ENCODE measurements at regions not wholly inside any gene's neighbourhood (a gene's known extent, or its start where the extent isn't known, plus 50 kb on each side); places are given as distances from the start of the nearest gene placed in this dataset.
A peak's percentile ranks its signal among the peaks of the same experiment; 100 is the strongest.

DNA sequence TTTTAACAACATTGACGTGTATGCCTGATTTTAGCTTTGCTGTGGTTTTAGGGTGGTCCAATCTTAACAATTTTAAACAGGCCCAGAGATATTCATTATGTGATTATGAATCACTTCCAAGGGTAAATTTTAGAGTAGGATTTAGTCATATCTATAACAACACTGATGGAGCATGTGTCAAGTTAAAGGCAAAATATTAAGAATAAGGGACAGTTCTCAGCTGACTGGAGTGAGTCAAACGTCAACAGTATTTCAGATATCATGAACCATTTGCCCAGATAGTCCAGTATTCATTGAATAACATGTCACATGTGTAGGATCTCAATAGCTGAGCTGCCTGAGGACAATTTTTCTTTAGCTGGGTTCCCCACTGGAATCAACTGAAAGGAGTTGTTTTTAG, 61.3 kb upstream of the VCX2 start:
- no peak for DNase-seq

DNA sequence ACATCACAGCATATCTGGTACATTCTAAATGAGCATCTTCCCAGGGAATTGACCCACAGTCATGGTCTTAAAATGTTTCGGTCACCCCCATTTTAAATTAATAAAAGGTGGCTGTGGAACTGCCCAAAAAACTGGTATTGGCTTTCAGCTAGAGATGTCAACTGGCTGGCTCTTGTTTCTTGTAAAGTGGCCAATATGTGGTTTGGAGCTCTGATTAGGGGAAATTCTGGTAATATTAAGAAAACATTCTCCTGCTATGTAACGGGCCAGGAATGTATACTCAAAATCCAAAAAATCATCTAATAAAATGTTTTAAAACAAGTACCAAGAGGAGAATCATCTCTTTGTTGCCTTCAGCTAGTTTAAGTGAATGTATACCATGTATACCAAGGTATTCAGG, 62.0 kb upstream of the VCX2 start:
- peak; percentile 3 for DNase-seq

DNA sequence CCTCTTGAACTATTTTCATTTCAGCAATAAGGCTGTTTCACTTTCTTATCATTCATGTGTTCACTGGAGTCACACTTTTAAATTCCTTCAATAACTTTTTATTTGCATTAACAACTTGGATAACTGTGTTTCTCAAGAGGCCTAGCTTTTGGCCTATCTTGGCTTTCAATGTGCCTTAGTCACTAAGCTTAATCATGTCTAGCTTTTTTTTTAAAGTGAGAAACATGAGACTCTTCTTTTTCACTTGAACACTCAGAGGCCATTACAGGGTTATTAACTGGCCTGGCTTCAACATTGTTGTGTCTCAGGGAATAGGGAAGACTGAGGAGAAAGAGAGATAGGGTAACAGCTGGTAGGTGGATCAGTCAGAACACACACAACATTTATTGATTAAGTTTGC, 64.0 kb upstream of the VCX2 start:
- peak; percentile 15 for DNase-seq

DNA sequence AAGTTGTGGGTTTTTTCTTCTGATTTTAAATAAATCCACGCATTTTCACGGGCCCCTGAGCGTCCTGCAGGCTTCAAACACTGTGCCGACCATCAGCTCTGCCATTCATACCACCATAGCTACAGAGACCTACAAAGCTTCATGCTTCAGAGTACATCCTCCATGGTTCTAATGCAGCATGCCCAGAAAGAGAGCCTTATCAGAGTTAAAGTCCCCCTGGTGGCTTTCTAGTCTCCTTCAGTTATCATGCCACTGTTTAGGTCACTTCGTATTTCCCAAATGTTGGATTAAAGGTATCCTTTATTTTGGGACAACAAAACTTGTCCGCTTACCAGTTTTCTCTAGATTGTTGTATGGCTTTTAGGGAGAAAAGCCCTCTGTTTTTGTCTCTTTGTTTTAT, 66.7 kb upstream of the VCX2 start:
- no peak for DNase-seq

DNA sequence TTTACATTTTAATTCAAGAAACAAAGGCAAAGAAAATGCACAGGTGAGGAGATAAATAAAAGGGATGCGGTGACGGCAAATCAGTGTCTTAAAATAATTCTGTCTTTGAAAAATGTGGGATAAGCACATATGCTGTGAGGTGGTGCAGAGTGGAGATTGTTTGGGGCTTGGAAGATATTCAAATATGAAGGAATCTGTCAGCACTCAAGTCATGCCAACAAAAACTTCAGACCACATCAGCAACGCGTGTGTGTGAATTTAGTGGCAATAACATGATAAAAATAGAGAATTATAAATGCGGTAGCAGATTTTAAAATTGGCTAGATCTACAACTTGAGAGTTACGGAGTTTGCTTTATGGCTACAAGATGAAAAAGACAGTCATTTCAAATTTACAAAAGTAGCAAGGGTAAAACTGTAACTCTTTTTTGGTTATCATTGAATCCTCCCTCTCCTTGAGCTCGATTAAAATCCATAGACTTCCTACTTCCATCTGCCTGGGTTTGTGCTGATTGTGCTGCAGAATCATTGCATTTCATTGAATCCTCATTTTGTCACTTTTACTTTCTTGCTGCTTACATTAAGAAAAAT, 71.5 kb upstream of the VCX2 start:
- DNase-seq, result no peak

DNA sequence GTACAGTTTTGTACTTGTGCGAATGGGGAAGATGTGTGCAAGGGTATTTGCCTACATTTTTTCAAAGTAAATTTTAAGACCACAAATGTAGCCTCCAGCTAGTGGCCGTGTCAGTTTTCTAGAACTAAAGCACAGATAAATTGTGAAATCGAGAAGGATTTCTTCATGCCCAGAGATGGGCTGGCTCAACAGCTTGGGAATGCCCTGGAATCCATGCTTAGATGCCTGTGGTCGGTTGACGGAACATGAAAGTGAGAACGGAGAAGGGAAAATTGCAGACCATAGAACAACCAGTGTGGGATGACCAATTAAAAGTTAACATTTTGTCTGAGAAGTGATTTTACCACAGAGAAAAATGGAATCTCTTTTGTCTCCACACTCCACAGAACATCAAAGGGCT, 73.2 kb upstream of the VCX2 start:
- no peak for DNase-seq

DNA sequence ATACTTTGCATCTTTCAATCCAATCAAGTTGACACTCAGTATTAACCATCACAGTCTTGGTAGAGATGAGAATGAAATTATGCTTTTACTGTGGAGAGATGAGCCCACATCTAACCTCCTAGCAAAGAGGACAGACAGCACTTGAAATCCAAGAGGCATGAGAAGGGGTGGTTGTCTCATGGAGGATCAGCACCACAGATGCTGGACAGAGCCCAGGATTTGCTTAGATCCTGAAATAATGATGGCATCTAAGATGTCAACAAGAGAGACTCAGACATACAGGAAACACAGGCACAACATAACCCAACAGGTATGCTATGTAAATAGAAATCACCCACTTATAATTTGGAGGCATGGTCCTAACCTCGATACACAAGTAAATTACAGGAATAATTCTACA, 74.3 kb upstream of the VCX2 start:
- no peak for DNase-seq

DNA sequence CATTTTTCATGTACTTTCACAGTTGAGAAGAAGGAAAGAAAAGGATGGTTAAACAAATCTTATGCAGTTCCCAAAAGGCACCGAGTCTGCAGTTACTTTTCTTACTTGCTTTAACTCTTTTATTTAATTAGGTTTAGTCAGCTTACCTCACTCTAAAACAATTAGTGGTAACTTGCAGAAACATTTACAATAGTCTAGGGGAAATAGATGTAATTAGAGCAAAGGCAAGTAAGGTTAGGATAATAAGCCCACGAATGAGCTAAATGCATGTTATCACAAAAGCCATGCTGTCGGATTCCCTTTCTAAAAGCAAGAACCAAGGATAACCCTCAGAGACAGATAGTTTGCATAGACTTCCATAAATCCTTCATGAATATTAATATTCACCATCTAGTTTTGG, 82.0 kb upstream of the VCX2 start:
- DNase-seq, result no peak

DNA sequence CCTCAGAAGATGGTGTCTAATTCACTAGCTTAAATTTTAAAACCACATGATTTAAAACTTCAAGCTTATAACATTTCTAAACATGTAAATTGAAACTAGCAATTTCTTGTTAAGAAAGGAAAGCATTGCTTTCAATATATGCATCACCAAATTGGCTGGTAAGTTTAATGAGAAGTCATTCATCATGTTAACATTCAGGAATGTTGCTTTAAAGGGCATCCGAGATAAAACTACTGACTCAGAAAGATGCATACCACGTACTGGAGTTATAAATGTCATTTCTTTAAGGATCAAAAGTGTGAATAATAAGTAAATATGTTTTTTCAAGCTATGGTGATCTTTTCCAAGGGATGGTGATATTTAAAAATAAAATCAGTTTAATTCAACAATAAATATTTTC, 83.3 kb upstream of the VCX2 start:
- DNase-seq, result no peak

DNA sequence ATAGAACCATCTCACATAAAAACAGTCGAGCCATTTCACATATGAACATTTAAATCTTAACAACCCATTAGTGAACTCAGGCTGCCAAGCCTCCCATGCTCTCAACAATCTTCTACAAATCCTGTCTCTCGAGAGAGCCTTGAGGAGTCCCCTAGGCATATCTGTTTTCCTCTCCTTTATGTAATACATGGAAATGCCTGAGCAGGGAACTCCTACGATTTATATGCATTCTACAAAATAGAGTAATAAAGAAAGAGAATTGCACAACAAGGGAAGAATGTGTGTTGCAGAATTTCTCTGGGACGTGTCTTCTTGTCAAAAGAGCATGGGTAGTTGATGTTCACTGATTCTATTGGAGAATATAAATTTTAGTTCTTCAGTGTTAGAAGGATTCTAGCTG, 101.8 kb upstream of the VCX2 start:
- peak; percentile 0 for DNase-seq

DNA sequence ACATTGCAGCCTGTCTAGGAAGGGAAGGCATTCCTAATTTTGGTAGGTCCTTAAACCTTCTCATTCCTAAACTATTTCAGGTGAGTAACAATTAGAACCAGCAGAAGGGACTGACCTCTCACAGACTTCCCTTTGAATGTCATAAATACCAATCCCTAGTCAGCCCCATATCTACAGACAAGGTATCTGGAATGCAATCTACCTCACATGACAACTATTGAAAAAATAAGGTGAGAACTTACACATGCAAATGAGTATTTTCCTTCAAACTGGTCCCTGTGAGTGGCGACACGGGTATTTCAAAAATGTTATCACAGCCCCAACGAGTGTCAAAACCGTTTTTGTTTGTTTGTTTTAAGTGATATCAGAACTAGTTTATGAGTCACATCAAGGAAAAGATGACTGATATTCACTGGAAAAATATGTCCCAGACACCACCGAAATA, 102.4 kb upstream of the VCX2 start:
- DNase-seq, result peak; percentile 3

DNA sequence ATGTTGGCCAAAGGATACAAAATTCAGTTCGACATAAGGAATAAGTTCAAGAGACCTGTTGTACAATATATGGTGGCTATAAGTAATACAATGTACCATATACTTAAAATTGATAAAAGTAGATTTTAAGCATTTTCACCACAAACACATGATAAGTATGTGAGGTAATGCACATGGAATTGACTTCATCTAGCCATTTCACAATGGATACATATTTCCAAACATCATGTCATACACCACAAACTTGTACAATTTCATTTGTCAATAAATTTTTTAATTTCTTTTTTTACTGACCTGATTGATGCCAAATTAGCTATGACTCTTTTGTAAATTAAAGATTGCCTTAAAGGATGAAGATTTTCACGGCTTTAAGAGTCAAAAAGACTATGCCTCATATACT, 103.1 kb upstream of the VCX2 start:
- no peak for DNase-seq

DNA sequence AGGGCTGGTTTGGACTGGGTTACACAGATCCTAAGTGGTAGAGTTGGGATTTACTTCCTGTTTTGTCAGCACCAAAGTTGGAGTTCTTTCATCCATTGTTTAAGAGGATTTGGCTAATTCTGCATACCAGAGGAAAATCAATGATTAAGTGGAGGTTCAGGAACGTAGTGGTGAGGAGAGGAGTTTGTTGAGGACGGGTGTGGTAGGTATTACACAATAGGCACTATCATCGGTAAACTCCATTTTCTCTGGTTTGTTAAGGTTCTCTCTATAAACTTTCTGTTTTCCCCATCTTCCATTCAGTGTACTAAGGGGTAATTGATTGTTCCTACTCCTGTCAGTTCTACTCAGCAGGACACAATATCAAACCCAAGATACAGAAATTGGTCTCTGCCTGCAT, 107.5 kb upstream of the VCX2 start:
- no peak for DNase-seq

DNA sequence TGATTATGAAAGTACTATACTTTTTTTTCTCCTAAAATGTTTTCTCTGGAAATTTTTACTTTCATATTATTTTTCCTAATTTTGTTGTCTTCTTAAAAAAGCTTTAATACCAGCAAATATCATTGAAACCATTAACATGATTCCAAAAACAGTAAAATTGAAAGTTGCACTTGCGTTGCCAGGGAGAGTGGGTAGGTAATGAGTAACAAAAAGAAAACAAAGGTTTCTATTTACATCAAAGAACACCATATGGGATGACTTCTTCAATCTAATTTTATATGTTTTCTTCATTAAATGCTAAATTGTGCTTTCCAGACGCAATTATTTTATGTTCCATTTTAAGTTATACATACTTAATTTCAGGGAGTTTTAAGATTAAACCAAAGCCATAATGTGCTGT, 108.3 kb upstream of the VCX2 start:
- DNase-seq, result no peak

DNA sequence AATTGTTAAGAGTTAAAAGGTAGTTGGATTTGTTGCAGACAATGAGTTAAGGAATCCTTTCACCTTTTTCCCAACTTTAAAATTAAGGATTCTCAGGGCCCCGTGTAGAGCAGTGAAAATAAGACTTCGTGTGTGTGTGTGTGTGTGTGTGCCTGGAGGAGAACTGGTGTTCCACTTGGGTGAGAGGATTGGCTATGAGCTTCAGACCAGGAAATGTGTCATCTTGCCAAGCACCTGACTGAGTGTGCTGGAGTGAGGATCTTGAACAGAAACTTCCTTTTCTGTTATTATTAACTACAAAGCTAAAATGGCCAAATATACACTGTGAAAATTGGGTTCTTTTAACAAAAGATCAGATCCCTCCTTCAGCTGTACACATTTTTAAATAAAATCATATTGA, 113.1 kb upstream of the VCX2 start:
- no peak for DNase-seq

DNA sequence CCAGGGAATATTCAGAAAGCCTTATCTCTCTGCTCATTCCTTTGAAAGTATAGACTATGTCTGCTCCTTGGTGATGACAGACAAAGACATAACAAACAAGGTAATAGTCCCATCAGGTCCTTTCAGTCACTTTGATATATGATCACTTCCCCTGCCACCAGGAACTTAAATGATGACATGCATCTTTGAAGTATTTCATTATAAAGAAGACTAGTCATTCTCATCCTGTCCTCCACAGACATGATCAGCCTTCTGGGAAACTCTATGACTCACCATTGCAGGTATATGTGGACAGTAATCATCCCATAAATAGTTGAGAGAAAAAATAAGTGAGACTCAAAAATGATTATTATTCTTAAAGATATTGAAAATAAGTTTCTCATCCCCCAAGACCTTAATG, 117.5 kb upstream of the VCX2 start:
- DNase-seq, result peak; percentile 24

DNA sequence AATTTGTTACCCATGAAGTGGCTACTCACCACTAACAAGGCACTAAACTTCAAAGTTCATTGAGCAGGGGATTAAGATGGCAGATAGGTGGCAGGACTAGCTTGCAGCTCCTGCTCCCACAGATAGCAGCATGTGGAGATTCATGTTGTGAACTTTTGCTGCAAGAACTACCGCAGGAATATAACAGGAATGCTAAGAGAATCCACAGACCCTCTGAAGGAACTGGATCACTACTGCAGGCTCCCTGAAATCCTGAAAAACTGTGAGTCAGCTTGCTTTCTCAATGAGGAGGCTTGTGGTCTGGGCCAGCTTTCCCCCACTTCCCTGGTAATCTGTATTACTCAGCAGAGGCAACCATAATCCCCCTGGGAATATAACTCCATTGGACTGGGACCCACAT, 118.5 kb upstream of the VCX2 start:
- peak; percentile 71 for DNase-seq

DNA sequence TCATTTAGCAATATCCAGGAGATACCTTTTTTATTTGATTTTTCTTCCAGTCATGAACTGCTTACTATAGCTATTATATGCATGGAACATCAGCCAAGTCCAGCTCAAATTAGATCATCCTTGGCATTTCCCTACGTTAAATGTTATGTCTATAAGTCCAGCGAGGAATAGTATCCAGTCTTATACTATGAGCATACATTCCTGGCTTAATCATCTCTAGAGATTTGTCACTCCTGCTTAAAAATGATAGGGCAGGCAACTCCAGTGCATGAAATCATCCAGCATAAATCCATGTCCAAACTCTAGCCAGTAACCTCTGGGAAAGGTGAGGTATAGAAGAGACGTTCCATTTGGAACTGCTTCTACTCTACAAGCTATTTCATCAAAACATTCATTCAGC, 126.7 kb upstream of the VCX2 start:
- DNase-seq, result peak; percentile 36

DNA sequence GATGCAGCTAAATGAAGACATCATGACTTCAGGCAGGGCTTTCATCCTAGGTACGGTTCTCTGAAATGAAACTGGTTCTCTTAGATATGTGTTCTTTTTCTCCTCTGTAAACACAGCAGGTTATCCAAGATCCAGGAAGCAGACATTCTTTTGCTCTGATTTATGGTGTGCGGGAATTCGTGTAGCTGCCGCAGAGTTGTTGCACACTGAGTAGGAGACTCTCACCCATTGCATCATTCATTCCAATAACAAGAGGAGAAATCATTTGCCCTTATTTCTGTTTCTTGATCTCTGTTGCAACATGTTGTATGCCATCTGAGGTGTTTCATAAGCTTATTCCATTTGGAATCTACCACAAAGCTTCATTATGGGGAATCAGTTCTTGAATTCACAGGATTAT, 133.6 kb upstream of the VCX2 start:
- peak; percentile 23 for DNase-seq

DNA sequence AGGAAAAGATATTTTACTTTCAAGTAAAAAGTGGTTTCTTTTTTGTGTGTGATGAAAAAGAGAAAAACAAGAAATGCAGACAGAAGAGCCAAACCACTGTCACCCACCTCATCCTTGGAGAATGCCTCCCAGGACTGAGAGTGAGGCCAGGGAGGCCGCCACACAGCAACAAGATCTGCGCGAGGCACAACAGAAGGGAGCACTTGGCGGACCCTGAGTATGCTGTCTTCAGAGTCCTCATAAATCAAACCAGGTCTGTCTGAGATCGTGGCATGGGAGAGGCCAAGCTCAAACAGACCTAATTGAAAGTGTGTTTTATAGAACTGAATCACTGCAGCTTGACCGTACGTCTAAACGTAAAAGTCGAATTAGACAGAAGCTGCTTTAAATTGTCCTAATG, 134.3 kb upstream of the VCX2 start:
- peak; percentile 13 for DNase-seq

DNA sequence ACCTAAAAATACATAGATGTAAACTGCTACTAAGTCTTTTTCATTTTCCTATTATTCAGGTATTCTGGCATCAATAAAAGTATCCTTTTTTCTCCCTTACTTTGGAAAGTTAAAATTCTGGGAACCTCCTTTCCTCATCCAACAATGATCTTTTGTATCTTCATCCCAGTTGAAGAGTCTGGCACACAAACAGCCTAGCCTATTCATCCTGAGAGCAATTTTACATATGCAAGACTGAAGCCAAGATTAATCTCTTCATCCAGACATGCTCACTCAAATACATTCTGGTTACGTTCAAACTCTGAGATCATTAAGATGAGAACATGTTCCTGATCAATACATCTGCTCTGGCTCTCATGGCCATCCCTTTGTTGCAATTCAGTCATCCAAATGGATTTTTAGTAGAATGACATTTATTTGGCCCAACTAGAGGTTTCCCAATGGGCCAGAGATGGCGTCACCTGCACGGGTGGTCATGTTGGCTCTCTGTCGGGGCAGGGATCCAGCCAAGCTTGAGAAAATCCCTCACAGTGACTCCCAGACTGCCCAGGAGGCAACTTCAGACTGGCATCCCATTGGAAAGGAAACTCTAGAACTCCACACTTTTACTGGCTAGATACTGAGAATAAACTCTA, 135.3 kb upstream of the VCX2 start:
- no peak for DNase-seq

DNA sequence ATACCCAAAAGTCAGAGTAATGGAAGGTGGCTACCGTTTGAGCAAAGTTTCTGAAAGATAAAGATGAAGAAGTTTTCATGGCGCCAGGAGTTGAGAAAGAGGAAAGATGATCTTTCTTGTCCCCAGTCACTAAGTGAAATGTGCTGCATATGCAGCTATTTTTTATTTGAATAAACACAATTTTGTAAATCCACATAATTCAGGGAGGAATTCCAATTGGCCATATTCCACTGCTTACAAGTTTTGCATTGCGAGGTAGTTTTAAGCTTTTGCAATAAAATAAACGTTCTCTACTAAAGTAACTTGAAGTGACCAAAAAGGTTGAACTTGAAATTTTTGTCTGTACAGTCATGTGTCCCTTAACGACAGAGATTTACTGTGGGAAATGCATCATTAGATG, 139.3 kb upstream of the VCX2 start:
- DNase-seq, result no peak

DNA sequence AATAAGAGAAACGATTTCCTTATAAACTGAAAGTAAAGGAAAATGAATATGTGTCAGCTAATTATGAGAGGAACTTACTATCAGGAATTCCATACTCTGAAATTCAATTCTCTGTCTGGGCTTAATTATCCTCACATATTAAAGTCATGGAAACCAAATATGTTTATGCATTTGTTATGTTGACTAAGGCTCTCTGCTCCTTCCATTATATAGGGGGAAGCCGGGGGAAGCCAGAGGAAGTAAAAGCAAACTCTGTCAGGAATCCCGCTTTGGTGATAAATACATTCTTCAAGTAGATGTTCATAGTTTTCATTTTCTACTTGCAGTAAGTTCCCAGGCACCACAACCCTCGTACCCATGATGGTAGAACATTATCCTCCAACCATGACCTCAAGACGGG, 142.8 kb upstream of the VCX2 start:
- DNase-seq, result peak; percentile 0

DNA sequence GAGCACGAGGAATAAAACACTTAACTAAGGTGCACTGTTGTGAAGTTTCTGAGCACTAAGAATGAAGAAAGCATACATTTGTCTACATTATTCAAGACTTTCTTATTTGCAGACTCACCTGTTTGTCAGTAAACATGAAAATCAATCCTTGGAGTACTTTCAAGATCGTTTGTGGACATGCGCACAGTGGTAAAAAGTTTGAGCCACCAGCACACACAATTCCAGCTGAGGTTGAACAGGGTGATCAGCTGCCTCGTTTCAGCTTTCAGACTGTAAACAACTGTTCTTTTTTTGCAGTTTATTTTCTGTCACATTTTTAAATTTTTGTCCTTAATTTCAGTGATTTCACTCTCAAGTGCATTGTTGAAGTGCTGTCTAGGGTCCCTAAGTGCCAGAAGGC, 143.8 kb upstream of the VCX2 start:
- DNase-seq, result no peak

DNA sequence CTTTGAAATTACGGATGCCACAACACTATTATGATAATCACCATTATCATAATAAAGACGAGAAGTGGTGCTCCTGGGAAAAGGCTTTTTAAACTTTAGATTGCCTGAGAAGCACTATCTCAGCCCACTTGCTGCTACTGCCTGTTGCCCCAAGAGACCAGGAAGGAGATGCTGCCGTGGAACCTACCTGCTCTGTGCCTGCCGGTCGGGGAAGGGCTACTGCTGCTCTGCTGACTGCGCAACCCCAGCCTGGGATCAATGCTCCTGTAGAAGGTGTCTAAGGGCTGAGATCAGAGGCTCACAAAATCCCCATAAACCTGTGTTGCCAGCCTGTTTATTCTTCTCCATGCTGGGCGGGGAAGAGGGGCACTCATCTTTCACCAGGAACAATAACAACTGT, 145.3 kb upstream of the VCX3B start:
- DNase-seq, result no peak
